Ovary (tissue), 3 donors: ENCODE measurements at regions not wholly inside any gene's neighbourhood (a gene's known extent, or its start where the extent isn't known, plus 50 kb on each side); places are given as distances from the start of the nearest gene placed in this dataset.
"Not testable (repeated sequence)": the region's sequence is repeated elsewhere in the genome, so short reads cannot be mapped to it uniquely, and the experiment has no call there.

Source experiments
- CTCF ChIP-seq, 3 donors: fragments of 450-650 bp in 2 of 3; fragments of 200-600 bp in 1 of 3; IDR thresholded peaks; one replicate each; pipeline versions ENCODE4 v1.5.1 to v1.8.0; 2016 to 2022; ENCODE audit warnings: antibody characterized with exemption in 3 of 3, mild to moderate bottlenecking in 1 of 3
- EP300 ChIP-seq: sonication (generic); formaldehyde crosslinking; IDR thresholded peaks from one replicate; pipeline ENCODE4 v1.6.1; 2017; ENCODE audit warnings: antibody characterized with exemption
- POLR2A ChIP-seq: fragments of 450-650 bp; IDR thresholded peaks from one replicate; pipeline ENCODE4 v1.6.1; 2017; ENCODE audit warnings: antibody characterized with exemption, mild to moderate bottlenecking, moderate library complexity
- donor health status: DM: no; HTN: no; CAD: no.

GRCh38 chr14:19487690-19488089, 53.5 kb upstream of the POTEG start:
- not testable (repeated sequence) for TF ChIP-seq CTCF (IDR thresholded peaks at IDR 0.05); POLR2A; EP300
